Ovary (tissue), 7 donors: ENCODE measurements at regions not wholly inside any gene's neighbourhood (a gene's known extent, or its start where the extent isn't known, plus 50 kb on each side); places are given as distances from the start of the nearest gene placed in this dataset.

ENCODE experiments used
- DNase-seq, 5 donors: peaks; one replicate each; pipeline ENCODE4 v3.0.0-alpha.2; 2019 to 2020
- H3K27ac ChIP-seq, 2 donors: fragments of 200-600 bp; one replicate each; pipeline versions ENCODE4 v1.5.1 to v1.8.0; 2019 to 2022
- H3K27me3 ChIP-seq: fragments of 200-600 bp; one replicate; pipeline ENCODE4 v1.8.0; 2022
- H3K36me3 ChIP-seq: fragments of 200-600 bp; sonication (generic); one replicate; pipeline ENCODE4 v1.5.1; 2019
- H3K4me1 ChIP-seq: one replicate; pipeline ENCODE4 v1.8.1; 2013; ENCODE audit warnings: mild to moderate bottlenecking, moderate library complexity; ENCODE audit not compliant: insufficient read depth
- H3K4me3 ChIP-seq: fragments of 200-600 bp; sonication (generic); one replicate; pipeline ENCODE4 v1.5.1; 2017
- H3K9me3 ChIP-seq, 2 donors: fragments of 200-600 bp in 1 of 2; sonication (generic) in 1 of 2; one replicate each; pipeline versions ENCODE4 v1.5.1 to v1.8.1; 2013 to 2019; ENCODE audit warnings: mild to moderate bottlenecking in 1 of 2, moderate library complexity in 1 of 2
- EP300 ChIP-seq: sonication (generic); formaldehyde crosslinking; IDR thresholded peaks from one replicate; pipeline ENCODE4 v1.6.1; 2017; ENCODE audit warnings: antibody characterized with exemption
- POLR2A ChIP-seq: fragments of 450-650 bp; IDR thresholded peaks from one replicate; pipeline ENCODE4 v1.6.1; 2017; ENCODE audit warnings: antibody characterized with exemption, mild to moderate bottlenecking, moderate library complexity
- WGBS, 3 donors: extraction: QIAGEN DNeasy Blood & Tissue Kit in 1 of 3; methylation state at CpG; one replicate each; pipeline versions ENCODE4 v1.1.5 to v1.1.7; 2013 to 2017; 5-methylcytosine and 5-hydroxymethylcytosine counted together
- intact Hi-C, 4 donors: fragments of 100-400 bp; cut with DNase I; formaldehyde crosslinking; loops; one replicate each; pipeline versions ENCODE4 v1.11.0 to v1.15.1; 2022 to 2023
- TF ChIP-seq, protein P1 (sequence below), 3 donors: fragments of 450-650 bp in 2 of 3; fragments of 200-600 bp in 1 of 3; IDR thresholded peaks; one replicate each; pipeline versions ENCODE4 v1.5.1 to v1.8.0; 2016 to 2022; ENCODE audit warnings: antibody characterized with exemption in 3 of 3, mild to moderate bottlenecking in 1 of 3
- donor health status: DM: no; HTN: no; CAD: no; lungs with moderate emphysema.
- donor health status: DM: no; HTN: no; CAD: no.
- donor health status: Bipolar disorder and iron deficiency.
- donor health status: DM: no; HTN: no; CAD: no.
- donor health status: DM: yes; HTN: yes; CAD: no.

DNA sequence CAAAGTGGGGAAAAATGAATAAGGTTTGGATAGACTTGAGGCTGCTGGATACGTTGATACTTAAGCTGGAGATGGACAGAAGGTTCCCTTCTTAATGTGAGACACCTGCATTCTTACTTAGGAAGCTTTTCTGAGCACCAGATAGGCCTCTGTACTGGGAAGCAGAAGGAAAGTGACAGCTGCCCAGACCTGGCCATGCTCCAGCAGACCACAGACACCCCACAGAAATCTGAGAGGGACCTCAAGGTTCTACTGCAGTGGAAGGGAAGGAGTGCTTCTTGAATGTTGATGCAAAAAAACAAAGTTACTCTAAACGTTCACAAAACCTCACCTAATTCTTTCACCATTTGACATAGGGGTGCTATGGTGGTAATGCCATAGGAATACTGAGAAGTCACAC, 642.1 kb upstream of the ID2 start:
- Histone ChIP-seq H3K27ac (no peak overlapping the region), H3K4me3 (no peak overlapping the region), H3K36me3 (no peaks in the 10 kb centered on the region), H3K27me3 (no peaks in the 10 kb centered on the region), H3K4me1 (no peaks in the 10 kb centered on the region), H3K9me3 (no peaks in the 10 kb centered on the region)
- intact Hi-C loops, result no loop called here
- WGBS, 3 donors, result 61 to 69% (median 68%) methylated on average over 2 of the region's 2 CpGs
- DNase-seq, result no peak
- TF ChIP-seq POLR2A, result no peak
- TF ChIP-seq EP300, result no peak
- TF ChIP-seq, protein P1, sequence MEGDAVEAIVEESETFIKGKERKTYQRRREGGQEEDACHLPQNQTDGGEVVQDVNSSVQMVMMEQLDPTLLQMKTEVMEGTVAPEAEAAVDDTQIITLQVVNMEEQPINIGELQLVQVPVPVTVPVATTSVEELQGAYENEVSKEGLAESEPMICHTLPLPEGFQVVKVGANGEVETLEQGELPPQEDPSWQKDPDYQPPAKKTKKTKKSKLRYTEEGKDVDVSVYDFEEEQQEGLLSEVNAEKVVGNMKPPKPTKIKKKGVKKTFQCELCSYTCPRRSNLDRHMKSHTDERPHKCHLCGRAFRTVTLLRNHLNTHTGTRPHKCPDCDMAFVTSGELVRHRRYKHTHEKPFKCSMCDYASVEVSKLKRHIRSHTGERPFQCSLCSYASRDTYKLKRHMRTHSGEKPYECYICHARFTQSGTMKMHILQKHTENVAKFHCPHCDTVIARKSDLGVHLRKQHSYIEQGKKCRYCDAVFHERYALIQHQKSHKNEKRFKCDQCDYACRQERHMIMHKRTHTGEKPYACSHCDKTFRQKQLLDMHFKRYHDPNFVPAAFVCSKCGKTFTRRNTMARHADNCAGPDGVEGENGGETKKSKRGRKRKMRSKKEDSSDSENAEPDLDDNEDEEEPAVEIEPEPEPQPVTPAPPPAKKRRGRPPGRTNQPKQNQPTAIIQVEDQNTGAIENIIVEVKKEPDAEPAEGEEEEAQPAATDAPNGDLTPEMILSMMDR (IDR thresholded peaks at IDR 0.05), result no peak

DNA sequence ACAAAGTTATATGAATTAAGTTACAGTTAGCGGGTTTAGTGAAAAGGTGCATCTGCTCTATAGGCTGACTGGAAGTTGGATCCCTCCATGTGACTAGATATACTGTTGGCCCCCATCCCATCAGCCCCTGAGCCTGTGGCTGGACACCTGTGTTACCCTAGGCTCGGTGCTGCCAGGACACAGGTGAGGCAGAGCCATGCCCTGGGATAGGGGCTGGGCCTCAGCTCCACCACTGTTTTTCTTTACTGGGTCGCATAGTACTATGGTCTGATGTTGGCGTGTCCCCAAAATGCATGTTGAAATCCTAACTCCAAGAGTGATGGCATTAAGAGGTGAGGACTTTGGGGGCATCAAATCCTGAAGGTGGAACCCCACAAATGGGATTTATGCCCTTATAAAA, 638.6 kb upstream of the ID2 start:
- Histone ChIP-seq H3K9me3 (no peaks in the 10 kb centered on the region), H3K27me3 (no peaks in the 10 kb centered on the region), H3K4me3 (no peak overlapping the region), H3K36me3 (no peaks in the 10 kb centered on the region), H3K27ac (no peak overlapping the region), H3K4me1 (no peaks in the 10 kb centered on the region)
- WGBS, 3 donors, result 90 to 96% (median 92%) methylated on average over 4 of the region's 4 CpGs
- intact Hi-C loops, result no loop called here
- no peak for DNase-seq
- TF ChIP-seq, protein P1 (IDR thresholded peaks at IDR 0.05), result no peak
- TF ChIP-seq POLR2A (no peak), EP300 (no peak)

DNA sequence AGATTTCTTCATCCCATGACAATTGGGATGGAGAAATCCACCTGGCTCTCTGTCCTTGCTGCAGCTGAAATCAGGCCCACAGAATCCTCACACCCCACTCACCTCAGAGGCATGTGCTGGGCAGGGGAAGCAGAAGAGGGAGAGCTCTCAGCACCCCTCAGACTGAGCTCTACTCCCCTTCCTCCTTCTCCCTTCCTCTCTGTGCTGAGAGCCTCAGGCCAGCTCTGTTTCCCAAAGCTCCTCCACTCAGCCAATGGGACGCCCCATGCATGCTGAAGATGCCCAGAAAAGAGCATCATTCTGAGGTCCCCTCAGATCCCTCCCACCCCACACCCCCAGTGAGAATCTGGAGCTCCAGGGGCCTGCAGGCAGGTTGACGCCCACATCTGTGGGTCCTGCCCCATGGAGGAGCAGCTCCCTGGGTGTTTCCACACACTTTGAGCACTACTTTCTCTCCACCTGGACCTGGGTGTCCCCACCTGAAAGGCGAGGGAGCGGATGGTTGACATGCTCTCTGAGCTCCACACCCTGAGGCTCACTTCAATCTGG, 637.7 kb upstream of the ID2 start:
- Histone ChIP-seq H3K4me3 (no peak overlapping the region), H3K4me1 (peaks cover 2% of the 10 kb centered on the region), H3K36me3 (no peaks in the 10 kb centered on the region), H3K27me3 (no peaks in the 10 kb centered on the region), H3K9me3 (no peaks in the 10 kb centered on the region), H3K27ac (no peak overlapping the region)
- intact Hi-C loops, result no loop called here
- no peak for DNase-seq
- 88 to 96% (median 95%) methylated on average over 4 of the region's 4 CpGs for WGBS, 3 donors
- TF ChIP-seq, protein P1 (IDR thresholded peaks at IDR 0.05), result no peak
- TF ChIP-seq POLR2A, result no peak
- no peak for TF ChIP-seq EP300

DNA sequence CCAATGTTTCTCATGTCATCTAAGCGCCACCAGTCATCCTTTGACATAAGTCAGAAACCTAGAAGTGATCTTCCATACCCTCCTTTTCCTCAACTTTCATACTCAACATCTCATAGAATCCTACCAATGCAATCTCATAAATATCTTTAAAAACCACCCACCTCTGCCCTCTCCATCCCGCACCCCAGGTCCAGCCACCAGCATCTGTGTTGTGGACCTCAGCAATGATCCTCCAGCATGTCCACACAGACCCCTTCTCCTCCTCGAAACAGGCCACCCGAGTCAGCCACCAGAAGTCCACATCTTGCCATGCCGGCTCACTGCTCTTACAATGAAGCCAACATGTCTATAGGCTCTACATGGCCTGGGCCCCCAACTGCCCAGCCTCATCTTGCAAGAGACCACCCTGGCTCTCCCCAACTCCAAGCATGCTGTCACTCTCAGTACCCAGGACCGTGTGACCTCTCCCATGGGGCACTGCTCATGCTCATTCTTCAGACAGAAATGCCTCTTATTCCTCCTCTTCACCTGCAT, 636.7 kb upstream of the ID2 start:
- TF ChIP-seq EP300 (no peak), POLR2A (no peak)
- TF ChIP-seq, protein P1 (IDR thresholded peaks at IDR 0.05), result no peak
- H3K27me3 ChIP-seq, result no peaks in the 10 kb centered on the region
- H3K36me3 ChIP-seq, result no peaks in the 10 kb centered on the region
- no peaks in the 10 kb centered on the region for H3K9me3 ChIP-seq
- no peak overlapping the region for H3K4me3 ChIP-seq
- peaks cover 4% of the 10 kb centered on the region for H3K4me1 ChIP-seq
- H3K27ac ChIP-seq, result no peak overlapping the region
- 94 to 99% (median 99%) methylated on average over 6 of the region's 6 CpGs for WGBS, 3 donors
- intact Hi-C loops, result no loop called here
- DNase-seq, result no peak
